A673 (cell line): ENCODE measurements at regions not wholly inside any gene's neighbourhood (a gene's known extent, or its start where the extent isn't known, plus 50 kb on each side); places are given as distances from the start of the nearest gene placed in this dataset.

Experiments
- CTCF ChIP-seq: fragments of 300-800, 200-600 bp; sonication (generic); conservative IDR thresholded peaks from 2 replicates; pipeline ENCODE4 v1.5.1; 2017; ENCODE audit warnings: low read depth, mild to moderate bottlenecking, antibody characterized with exemption, low read length, moderate library complexity, mixed read lengths
- EZH2 ChIP-seq: fragments of 200-600 bp; sonication (generic); IDR thresholded peaks from 2 replicates; pipeline ENCODE4 v1.6.1; 2017; ENCODE audit warnings: borderline replicate concordance, low read depth, mild to moderate bottlenecking, mixed read lengths, antibody characterized with exemption, low read length; ENCODE audit not compliant: poor library complexity, severe bottlenecking

GRCh38 chr5:28483327-28484025 lies 1445.1 kb upstream of the CDH9 start:
- TF ChIP-seq CTCF: no peak
- no peak for TF ChIP-seq EZH2
